Hepatocyte (in vitro differentiated cells): ENCODE measurements at regions not wholly inside any gene's neighbourhood (a gene's known extent, or its start where the extent isn't known, plus 50 kb on each side); places are given as distances from the start of the nearest gene placed in this dataset.

ENCODE experiments used
- DNase-seq: peaks from one replicate; pipeline ENCODE4 v3.0.0-alpha.2; 2016; ENCODE audit warnings: low spot score
- H2AFZ ChIP-seq: fragments of 200-600 bp; sonication (generic); 2 replicates; pipeline ENCODE4 v1.6.0; 2016; ENCODE audit warnings: antibody characterized with exemption, mild to moderate bottlenecking
- H3K27ac ChIP-seq: fragments of 200-600 bp; sonication (generic); 2 replicates; pipeline ENCODE4 v1.5.1; 2016; ENCODE audit warnings: mild to moderate bottlenecking
- H3K27me3 ChIP-seq: fragments of 200-600 bp; sonication (generic); 2 replicates; pipeline ENCODE4 v1.6.1; 2016
- H3K36me3 ChIP-seq: fragments of 200-600 bp; sonication (generic); replicated peaks from 2 replicates; pipeline ENCODE4 v1.5.1; 2016; ENCODE audit warnings: low read depth; ENCODE audit not compliant: insufficient read depth
- H3K4me1 ChIP-seq: fragments of 200-600 bp; sonication (generic); 2 replicates; pipeline ENCODE4 v1.5.1; 2016; ENCODE audit warnings: mild to moderate bottlenecking, moderate library complexity; ENCODE audit not compliant: insufficient read depth
- H3K4me2 ChIP-seq: fragments of 200-600 bp; sonication (generic); 2 replicates; pipeline ENCODE4 v1.6.0; 2016
- H3K4me3 ChIP-seq: fragments of 200-600 bp; sonication (generic); 2 replicates; pipeline ENCODE4 v1.5.1; 2016; ENCODE audit warnings: mild to moderate bottlenecking
- H3K79me2 ChIP-seq: fragments of 200-600 bp; sonication (generic); 2 replicates; pipeline ENCODE4 v1.6.0; 2017; ENCODE audit warnings: mild to moderate bottlenecking
- H3K9me2 ChIP-seq: fragments of 200-600 bp; sonication (generic); replicated peaks from 2 replicates; pipeline ENCODE4 v1.6.0; 2017; ENCODE audit warnings: mild to moderate bottlenecking; ENCODE audit not compliant: insufficient read depth
- H3K9me3 ChIP-seq: fragments of 200-600 bp; sonication (generic); 2 replicates; pipeline ENCODE4 v1.5.1; 2016; ENCODE audit warnings: low read depth, mild to moderate bottlenecking
- H4K20me1 ChIP-seq: fragments of 200-600 bp; sonication (generic); 2 replicates; pipeline ENCODE4 v1.6.0; 2016; ENCODE audit warnings: mild to moderate bottlenecking; ENCODE audit not compliant: insufficient read depth, poor library complexity, severe bottlenecking
- CTCF ChIP-seq: fragments of 200-600 bp; sonication (generic); IDR thresholded peaks from 2 replicates; pipeline ENCODE4 v1.5.1; 2016; ENCODE audit warnings: antibody characterized with exemption, mild to moderate bottlenecking; ENCODE audit not compliant: poor library complexity
- EZH2 ChIP-seq: fragments of 200-600 bp; sonication (generic); IDR thresholded peaks from 2 replicates; pipeline ENCODE4 v1.6.1; 2016; ENCODE audit warnings: antibody characterized with exemption, mild to moderate bottlenecking, borderline replicate concordance
- EZH2phosphoT487 ChIP-seq: fragments of 200-600 bp; sonication (generic); IDR thresholded peaks from one replicate; pipeline ENCODE4 v1.6.1; 2018; ENCODE audit warnings: antibody characterized with exemption, mild to moderate bottlenecking, low read depth, moderate library complexity; ENCODE audit not compliant: unreplicated experiment, severe bottlenecking
- WGBS: methylation state at CpG from one replicate; pipeline ENCODE4 v1.1.6; 2016; ENCODE audit warnings: low lambda C conversion rate; ENCODE audit errors: missing lambda C conversion rate; 5-methylcytosine and 5-hydroxymethylcytosine counted together

- Histone ChIP-seq H3K79me2 (no peaks in the 10 kb centered on the region), H3K4me1 (no peaks in the 10 kb centered on the region), H3K27ac (no peak overlapping the region), H3K9me3 (no peaks in the 10 kb centered on the region), H3K4me3 (no peak overlapping the region), H3K36me3 (no peaks in the 10 kb centered on the region), H2AFZ (no peak overlapping the region), H3K4me2 (no peak overlapping the region), H3K27me3 (no peaks in the 10 kb centered on the region), H3K9me2 (no peaks in the 10 kb centered on the region), H4K20me1 (no peaks in the 10 kb centered on the region)
- TF ChIP-seq CTCF: no peak
- TF ChIP-seq EZH2phosphoT487: no peak
- TF ChIP-seq EZH2: no peak
- 100% methylated on average over 2 of the region's 2 CpGs for WGBS
- DNase-seq: no peak
Observed at GRCh38 chr4:38501698-38502097, 162.3 kb upstream of the KLF3 start.

GRCh38 chr4:38503689-38504395 lies 160.2 kb upstream of the KLF3 start:
- no peaks in the 10 kb centered on the region for H3K9me3 ChIP-seq
- H3K79me2 ChIP-seq: no peaks in the 10 kb centered on the region
- no peaks in the 10 kb centered on the region for H4K20me1 ChIP-seq
- no peaks in the 10 kb centered on the region for H3K9me2 ChIP-seq
- H3K27me3 ChIP-seq: no peaks in the 10 kb centered on the region
- 89% methylated on average over 6 of the region's 6 CpGs for WGBS
- no peaks in the 10 kb centered on the region for H3K36me3 ChIP-seq
- no peak overlapping the region for H3K4me2 ChIP-seq
- no peak overlapping the region for H3K4me3 ChIP-seq
- TF ChIP-seq EZH2phosphoT487: no peak
- TF ChIP-seq EZH2: no peak
- no peak for TF ChIP-seq CTCF
- H2AFZ ChIP-seq: no peak overlapping the region
- H3K4me1 ChIP-seq: no peaks in the 10 kb centered on the region
- no peak for DNase-seq
- H3K27ac ChIP-seq: no peak overlapping the region

- H3K9me3 ChIP-seq: no peaks in the 10 kb centered on the region
- DNase-seq: no peak
- H3K27ac ChIP-seq: no peak overlapping the region
- TF ChIP-seq EZH2phosphoT487 (no peak), EZH2 (no peak), CTCF (no peak)
- no peak overlapping the region for H3K4me3 ChIP-seq
- no peaks in the 10 kb centered on the region for H4K20me1 ChIP-seq
- no peaks in the 10 kb centered on the region for H3K27me3 ChIP-seq
- no peak overlapping the region for H2AFZ ChIP-seq
- 100% methylated on average over 2 of the region's 2 CpGs for WGBS
- H3K4me1 ChIP-seq: no peaks in the 10 kb centered on the region
- H3K9me2 ChIP-seq: no peaks in the 10 kb centered on the region
- H3K79me2 ChIP-seq: no peaks in the 10 kb centered on the region
- H3K4me2 ChIP-seq: no peak overlapping the region
- no peaks in the 10 kb centered on the region for H3K36me3 ChIP-seq
Observed at GRCh38 chr4:38504396-38504715, 159.6 kb upstream of the KLF3 start.

GRCh38 chr4:38509551-38509950 lies 154.4 kb upstream of the KLF3 start:
- H4K20me1 ChIP-seq: no peaks in the 10 kb centered on the region
- H3K4me3 ChIP-seq: no peak overlapping the region
- H3K27ac ChIP-seq: no peak overlapping the region
- H3K79me2 ChIP-seq: no peaks in the 10 kb centered on the region
- H2AFZ ChIP-seq: no peak overlapping the region
- no peaks in the 10 kb centered on the region for H3K4me1 ChIP-seq
- no peaks in the 10 kb centered on the region for H3K9me2 ChIP-seq
- no peaks in the 10 kb centered on the region for H3K36me3 ChIP-seq
- TF ChIP-seq CTCF (no peak), EZH2phosphoT487 (no peak), EZH2 (no peak)
- no peak overlapping the region for H3K4me2 ChIP-seq
- no peaks in the 10 kb centered on the region for H3K27me3 ChIP-seq
- WGBS: 93% methylated on average over 5 of the region's 5 CpGs
- DNase-seq: no peak
- no peaks in the 10 kb centered on the region for H3K9me3 ChIP-seq
